MCF 10A (cell line): ENCODE measurements at regions not wholly inside any gene's neighbourhood (a gene's known extent, or its start where the extent isn't known, plus 50 kb on each side); places are given as distances from the start of the nearest gene placed in this dataset.
"Not testable (repeated sequence)": the region's sequence is repeated elsewhere in the genome, so short reads cannot be mapped to it uniquely, and the experiment has no call there.

ENCODE experiments used
- BruUV-seq: library from RNA; stranded (reverse); fragments of 400-500 nt; replicated peaks from 2 replicates; lab custom pipeline; 2021; lab: Mats Ljungman, UMichigan
- CTCF ChIA-PET: fragments of 300-600 bp; sonication (Branson Sonifier 250); formaldehyde crosslinking; extraction: SDS; loops from one replicate; lab custom pipeline; 2021; ENCODE audit warnings: antibody characterized with exemption, inconsistent platforms; lab: Yijun Ruan, JAX
- POLR2A ChIA-PET: fragments of 300-600, 350-650 bp; sonication (Branson Sonifier 250); formaldehyde crosslinking; extraction: SDS; loops from one replicate; lab custom pipeline; 2020; ENCODE audit warnings: antibody characterized with exemption, inconsistent platforms; lab: Yijun Ruan, JAX
- DNase-seq: peaks from one replicate; pipeline ENCODE4 v3.0.0-alpha.2; 2018; ENCODE audit not compliant: unreplicated experiment
- H3K27ac Mint-ChIP-seq: one replicate; pipeline ENCODE4 v1.8.0; 2022; ENCODE audit warnings: mild to moderate bottlenecking, low read depth, mixed read lengths; ENCODE audit not compliant: unreplicated experiment
- H3K27me3 Mint-ChIP-seq: one replicate; pipeline ENCODE4 v1.8.0; 2022; ENCODE audit warnings: mixed read lengths; ENCODE audit not compliant: insufficient read depth, unreplicated experiment
- H3K36me3 Mint-ChIP-seq: one replicate; pipeline ENCODE4 v1.8.0; 2022; ENCODE audit warnings: mild to moderate bottlenecking, moderate library complexity, mixed read lengths; ENCODE audit not compliant: insufficient read depth, unreplicated experiment
- H3K4me1 Mint-ChIP-seq: one replicate; pipeline ENCODE4 v1.8.0; 2022; ENCODE audit warnings: mixed read lengths; ENCODE audit not compliant: insufficient read depth, unreplicated experiment
- H3K4me3 Mint-ChIP-seq: one replicate; pipeline ENCODE4 v1.8.0; 2022; ENCODE audit warnings: mild to moderate bottlenecking, moderate library complexity, mixed read lengths; ENCODE audit not compliant: unreplicated experiment
- H3K9me3 Mint-ChIP-seq: one replicate; pipeline ENCODE4 v1.8.0; 2022; ENCODE audit warnings: mixed read lengths; ENCODE audit not compliant: unreplicated experiment
- CTCF ChIP-seq: fragments of 200-600 bp; IDR thresholded peaks from one replicate; pipeline ENCODE4 v1.8.0; 2022; ENCODE audit warnings: antibody characterized with exemption, mild to moderate bottlenecking; ENCODE audit not compliant: unreplicated experiment
- intact Hi-C: fragments of 100-400 bp; cut with micrococcal nuclease; formaldehyde crosslinking; loops from 2 replicates; pipeline ENCODE4 v1.14.1; 2022

DNA sequence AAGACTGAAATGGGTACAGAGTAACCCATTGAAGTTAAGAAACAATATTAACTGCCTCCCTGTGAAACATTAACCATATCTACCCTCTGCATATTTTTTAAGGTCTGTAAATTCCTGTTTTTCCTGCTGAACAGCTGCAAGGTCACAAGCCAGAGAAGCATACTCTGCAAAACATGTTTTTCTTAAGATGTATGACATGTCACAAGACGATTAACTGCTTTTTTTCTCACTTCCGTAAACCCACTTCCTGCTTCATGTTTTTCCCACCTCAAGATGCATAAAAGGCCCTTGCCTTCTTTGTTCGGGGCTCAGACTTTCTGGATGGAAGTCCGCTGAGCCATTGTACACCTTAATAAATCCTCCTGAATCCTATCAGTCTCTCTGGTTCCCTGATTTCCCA lies 504.7 kb upstream of the MIS18BP1 start:
- Mint-ChIP-seq H3K9me3 (peaks cover 21% of the 10 kb centered on the region), H3K36me3 (no peaks in the 10 kb centered on the region), H3K4me3 (no peak overlapping the region), H3K4me1 (no peaks in the 10 kb centered on the region), H3K27ac (no peak overlapping the region), H3K27me3 (no peaks in the 10 kb centered on the region)
- ChIA-PET CTCF (no interaction called here), POLR2A (no interaction called here)
- DNase-seq: no peak
- TF ChIP-seq CTCF: no peak
- intact Hi-C loops: no loop called here
- BruUV-seq: no TSS peak

DNA sequence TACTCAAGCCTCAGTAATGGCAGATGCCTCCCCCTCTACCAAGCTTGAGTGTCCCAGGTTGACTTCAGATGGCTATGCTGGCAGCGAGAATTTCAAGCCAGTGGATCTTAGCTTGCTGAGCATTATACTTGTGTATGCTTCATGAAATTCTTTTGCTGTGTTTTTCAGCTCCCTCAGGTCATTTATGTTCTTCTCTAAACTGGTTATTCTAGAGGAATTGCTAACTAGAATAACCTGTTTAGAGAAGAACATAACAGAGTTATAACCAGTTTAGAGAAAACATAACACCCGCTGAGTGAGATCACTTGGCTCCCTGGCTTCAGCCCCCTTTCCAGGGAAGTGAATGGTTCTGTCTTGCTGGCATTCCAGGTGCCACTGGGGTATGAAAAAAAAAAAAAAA lies 503.4 kb upstream of the MIS18BP1 start:
- H3K9me3 Mint-ChIP-seq: peaks cover 23% of the 10 kb centered on the region
- H3K27me3 Mint-ChIP-seq, H3K4me3 Mint-ChIP-seq, DNase-seq, POLR2A ChIA-PET, BruUV-seq, H3K27ac Mint-ChIP-seq, CTCF ChIA-PET, H3K36me3 Mint-ChIP-seq, intact Hi-C loops, H3K4me1 Mint-ChIP-seq: not testable (repeated sequence)

DNA sequence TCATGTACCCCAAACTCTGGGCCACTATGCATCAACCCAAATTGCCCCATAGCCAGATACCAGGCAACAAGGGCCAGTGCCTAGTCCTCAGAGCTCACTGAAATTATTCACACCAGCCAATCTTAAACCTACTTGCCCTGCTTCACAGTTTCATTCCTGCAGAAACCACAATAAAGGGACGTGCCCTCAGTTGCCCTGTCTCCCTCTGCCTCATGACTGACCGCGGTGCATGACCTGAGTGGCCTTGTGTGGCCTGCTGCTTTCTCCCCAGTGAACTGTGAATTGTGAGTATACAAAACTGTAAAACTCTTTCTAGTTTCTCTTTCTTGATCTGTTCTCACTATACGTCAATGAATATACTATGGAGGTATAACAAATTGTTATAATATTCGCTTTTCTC lies 490.9 kb upstream of the MIS18BP1 start:
- no TSS peak for BruUV-seq
- no peak overlapping the region for H3K4me3 Mint-ChIP-seq
- no peak overlapping the region for H3K27ac Mint-ChIP-seq
- H3K4me1 Mint-ChIP-seq: no peaks in the 10 kb centered on the region
- POLR2A ChIA-PET: no interaction called here
- no peak for TF ChIP-seq CTCF
- no peaks in the 10 kb centered on the region for H3K9me3 Mint-ChIP-seq
- intact Hi-C loops: no loop called here
- no peak for DNase-seq
- no peaks in the 10 kb centered on the region for H3K27me3 Mint-ChIP-seq
- no peaks in the 10 kb centered on the region for H3K36me3 Mint-ChIP-seq
- CTCF ChIA-PET: no interaction called here

GRCh38 chr14:45742187-45742586 lies 489.2 kb upstream of the MIS18BP1 start:
- ChIA-PET CTCF (no interaction called here), POLR2A (no interaction called here)
- BruUV-seq: no TSS peak
- intact Hi-C loops: no loop called here
- TF ChIP-seq CTCF: no peak
- no peak overlapping the region for H3K27ac Mint-ChIP-seq
- H3K36me3 Mint-ChIP-seq: no peaks in the 10 kb centered on the region
- no peak for DNase-seq
- H3K27me3 Mint-ChIP-seq: no peaks in the 10 kb centered on the region
- H3K9me3 Mint-ChIP-seq: no peaks in the 10 kb centered on the region
- H3K4me3 Mint-ChIP-seq: no peak overlapping the region
- H3K4me1 Mint-ChIP-seq: no peaks in the 10 kb centered on the region
